Pancreas (tissue), 10 donors: ENCODE measurements at regions not wholly inside any gene's neighbourhood (a gene's known extent, or its start where the extent isn't known, plus 50 kb on each side); places are given as distances from the start of the nearest gene placed in this dataset.
"Not testable (repeated sequence)": the region's sequence is repeated elsewhere in the genome, so short reads cannot be mapped to it uniquely, and the experiment has no call there.

Source experiments
- ATAC-seq, 4 donors: fragments of 200-7000 bp; cut with Tn5 transposase; one replicate each; pipeline versions ENCODE4 v1.8.0 to v1.9.1; 2020; ENCODE audit warnings: mild to moderate bottlenecking in 4 of 4, moderate library complexity in 4 of 4
- DNase-seq, 6 donors: peaks; one replicate each; pipeline ENCODE4 v3.0.0-alpha.2; 2020
- FAIRE-seq: peaks from 2 replicates; lab custom pipeline; 2012; peaks lifted over from hg19 to GRCh38; lab: Jason Lieb, UNC
- H3K27ac ChIP-seq, 4 donors: fragments of 200-600 bp; sonication (generic); 1 replicate in 3 of 4; 2 replicates in 1 of 4; pipeline versions ENCODE4 v1.5.0 to v1.8.0; 2020
- H3K27me3 ChIP-seq, 4 donors: fragments of 200-600 bp; one replicate each; pipeline ENCODE4 v1.8.0; 2021
- H3K36me3 ChIP-seq, 3 donors: fragments of 200-600 bp; sonication (generic) in 1 of 3; one replicate each; pipeline versions ENCODE4 v1.5.0 to v1.8.0; 2020 to 2021
- H3K4me1 ChIP-seq, 3 donors: fragments of 200-600 bp; one replicate each; pipeline ENCODE4 v1.8.0; 2021
- H3K4me3 ChIP-seq, 4 donors: fragments of 200-600 bp; sonication (generic) in 2 of 4; one replicate each; pipeline versions ENCODE4 v1.5.0 to v1.8.0; 2020 to 2021
- H3K9me3 ChIP-seq, 4 donors: fragments of 200-600 bp; one replicate each; pipeline ENCODE4 v1.8.0; 2021
- WGBS, 2 donors: extraction: QIAGEN DNeasy Blood & Tissue Kit; methylation state at CpG; one replicate each; pipeline ENCODE4 v1.1.7; 2013; 5-methylcytosine and 5-hydroxymethylcytosine counted together
- intact Hi-C, 3 donors: fragments of 100-400 bp; cut with DNase I; formaldehyde crosslinking; loops; one replicate each; pipeline versions ENCODE4 v1.11.1 to v1.14.2; 2022
- TF ChIP-seq, protein P1 (sequence below), 4 donors: fragments of 200-600 bp; sonication (generic) in 3 of 4; IDR thresholded peaks; one replicate each; pipeline versions ENCODE4 v1.5.0 to v1.8.0; 2021; ENCODE audit warnings: antibody characterized with exemption in 4 of 4
- donor health status: healthy with polysubstance abuse.
- donor health status: DM: no; HTN: no; CAD: no; lungs with moderate emphysema.
- donor health status: DM: no; HTN: no; CAD: no.
- donor health status: control.
- donor health status: control.
- donor health status: Bipolar disorder and iron deficiency.
- donor health status: DM: yes; HTN: yes; CAD: no.
- donor health status: DM: no; HTN: no; CAD: no.
- donor health status: DM: no; HTN: no; CAD: no.
- donor health status: DM: yes; HTN: yes; CAD: no.

DNA sequence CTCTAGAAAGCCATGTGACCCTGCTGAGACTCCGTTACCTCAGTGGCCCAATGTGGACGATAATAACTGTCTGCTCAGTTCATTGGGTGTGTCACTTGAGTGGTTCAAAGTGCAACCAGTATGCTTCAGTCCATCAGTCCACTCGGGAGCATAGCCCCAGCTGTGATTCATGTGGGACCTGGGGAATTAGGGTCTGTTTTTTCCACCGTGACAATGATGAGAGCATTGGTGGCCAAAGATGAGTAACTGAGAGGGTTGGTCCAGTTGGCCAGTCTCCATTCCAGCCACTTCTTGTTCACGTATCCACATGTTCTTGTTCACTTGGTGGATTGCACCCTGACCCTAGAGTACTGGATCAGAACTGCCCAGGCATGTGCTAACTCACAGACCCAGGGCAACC, 403.6 kb downstream of the CD83 start:
- WGBS, 2 donors = 69 to 75% methylated on average over 5 of the region's 5 CpGs
- H3K27ac ChIP-seq = no peak overlapping the region
- no peaks in the 10 kb centered on the region for H3K36me3 ChIP-seq
- no peak for ATAC-seq
- H3K4me1 ChIP-seq = no peaks in the 10 kb centered on the region
- intact Hi-C loops = no loop called here
- TF ChIP-seq, protein P1, sequence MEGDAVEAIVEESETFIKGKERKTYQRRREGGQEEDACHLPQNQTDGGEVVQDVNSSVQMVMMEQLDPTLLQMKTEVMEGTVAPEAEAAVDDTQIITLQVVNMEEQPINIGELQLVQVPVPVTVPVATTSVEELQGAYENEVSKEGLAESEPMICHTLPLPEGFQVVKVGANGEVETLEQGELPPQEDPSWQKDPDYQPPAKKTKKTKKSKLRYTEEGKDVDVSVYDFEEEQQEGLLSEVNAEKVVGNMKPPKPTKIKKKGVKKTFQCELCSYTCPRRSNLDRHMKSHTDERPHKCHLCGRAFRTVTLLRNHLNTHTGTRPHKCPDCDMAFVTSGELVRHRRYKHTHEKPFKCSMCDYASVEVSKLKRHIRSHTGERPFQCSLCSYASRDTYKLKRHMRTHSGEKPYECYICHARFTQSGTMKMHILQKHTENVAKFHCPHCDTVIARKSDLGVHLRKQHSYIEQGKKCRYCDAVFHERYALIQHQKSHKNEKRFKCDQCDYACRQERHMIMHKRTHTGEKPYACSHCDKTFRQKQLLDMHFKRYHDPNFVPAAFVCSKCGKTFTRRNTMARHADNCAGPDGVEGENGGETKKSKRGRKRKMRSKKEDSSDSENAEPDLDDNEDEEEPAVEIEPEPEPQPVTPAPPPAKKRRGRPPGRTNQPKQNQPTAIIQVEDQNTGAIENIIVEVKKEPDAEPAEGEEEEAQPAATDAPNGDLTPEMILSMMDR (IDR thresholded peaks at IDR 0.05) = no peak
- DNase-seq = no peak
- no peaks in the 10 kb centered on the region for H3K27me3 ChIP-seq
- no peaks in the 10 kb centered on the region for H3K9me3 ChIP-seq
- H3K4me3 ChIP-seq = no peak overlapping the region
- no peak for FAIRE-seq

DNA sequence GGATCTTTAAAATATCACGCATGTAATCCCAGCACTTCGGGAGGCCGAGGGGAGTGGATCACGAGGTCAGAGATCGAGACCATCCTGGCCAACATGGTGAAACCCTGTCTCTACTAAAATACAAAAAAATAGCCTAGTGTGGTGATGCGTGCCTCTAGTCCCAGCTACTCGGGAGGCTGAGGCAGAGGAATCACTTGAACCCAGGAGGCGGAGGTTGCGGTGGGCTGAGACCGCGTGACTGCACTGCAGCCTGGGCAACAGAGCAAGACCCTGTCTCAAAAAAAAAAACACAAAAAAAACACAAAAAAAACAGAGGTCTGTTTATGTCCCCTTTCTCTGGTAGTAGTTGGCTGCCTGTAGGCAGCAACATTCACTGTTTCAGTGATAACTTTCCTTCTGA, 404.3 kb downstream of the CD83 start:
- H3K27me3 ChIP-seq, H3K27ac ChIP-seq, H3K9me3 ChIP-seq, H3K4me1 ChIP-seq, DNase-seq, H3K36me3 ChIP-seq, intact Hi-C loops, H3K4me3 ChIP-seq, FAIRE-seq, ATAC-seq: not testable (repeated sequence)
- 86 to 91% methylated on average over 11 of the region's 11 CpGs for WGBS, 2 donors

DNA sequence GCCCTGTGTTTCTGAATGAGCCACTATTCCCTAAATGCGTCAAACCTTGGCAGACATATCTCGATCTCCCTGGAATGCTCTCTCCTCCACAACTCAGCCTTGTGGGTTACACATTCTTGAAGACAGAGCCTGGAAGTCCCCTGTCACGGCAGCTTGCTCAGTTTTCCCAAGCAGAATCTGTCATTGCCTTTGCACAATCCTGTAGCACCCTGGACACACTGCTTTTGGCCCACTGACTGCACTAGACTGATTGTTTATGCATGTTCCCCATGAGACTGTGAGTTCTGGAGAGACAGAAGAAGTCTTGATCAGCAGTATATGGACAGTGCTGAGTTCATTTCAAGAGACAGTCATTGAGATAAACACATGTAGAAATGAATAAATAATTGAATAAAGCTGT, 406.7 kb downstream of the CD83 start:
- Histone ChIP-seq H3K4me1 (no peaks in the 10 kb centered on the region), H3K27ac (no peak overlapping the region), H3K27me3 (no peaks in the 10 kb centered on the region), H3K9me3 (no peaks in the 10 kb centered on the region), H3K36me3 (no peaks in the 10 kb centered on the region), H3K4me3 (no peak overlapping the region)
- TF ChIP-seq, protein P1 (IDR thresholded peaks at IDR 0.05) = no peak
- intact Hi-C loops = no loop called here
- peak in 2 of 4 donors; percentile 24 to 25 for ATAC-seq
- FAIRE-seq = no peak
- WGBS, 2 donors = 79 to 84% methylated on average over 3 of the region's 3 CpGs
- DNase-seq = peak in 1 of 6 donors; percentile 7

DNA sequence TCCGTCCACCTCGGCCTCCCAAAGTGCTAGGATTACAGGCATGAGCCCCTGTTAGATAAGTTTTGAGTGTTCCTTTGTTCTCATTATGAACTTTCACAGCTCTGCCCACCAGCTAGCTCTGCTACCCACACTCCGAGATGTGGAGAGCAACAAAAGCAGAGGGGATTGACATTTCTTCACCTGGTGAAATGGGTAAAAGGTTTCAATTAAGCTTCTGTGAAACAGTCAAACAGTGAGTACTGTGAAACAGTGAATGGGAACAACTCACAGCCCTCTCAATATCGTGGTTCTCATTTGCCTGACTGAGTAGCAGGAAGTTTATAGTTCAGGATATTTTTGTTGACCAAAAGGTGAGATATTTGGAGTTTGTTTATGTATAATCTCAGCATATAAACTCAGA, 412.8 kb downstream of the CD83 start:
- H3K4me3 ChIP-seq = no peak overlapping the region
- FAIRE-seq (no peak), DNase-seq (no peak), ATAC-seq (no peak)
- H3K36me3 ChIP-seq = no peaks in the 10 kb centered on the region
- TF ChIP-seq, protein P1 (IDR thresholded peaks at IDR 0.05) = no peak
- no peaks in the 10 kb centered on the region for H3K9me3 ChIP-seq
- 65 to 67% methylated on average over 4 of the region's 4 CpGs for WGBS, 2 donors
- H3K4me1 ChIP-seq = no peaks in the 10 kb centered on the region
- no peaks in the 10 kb centered on the region for H3K27me3 ChIP-seq
- no peak overlapping the region for H3K27ac ChIP-seq
- intact Hi-C loops = no loop called here

DNA sequence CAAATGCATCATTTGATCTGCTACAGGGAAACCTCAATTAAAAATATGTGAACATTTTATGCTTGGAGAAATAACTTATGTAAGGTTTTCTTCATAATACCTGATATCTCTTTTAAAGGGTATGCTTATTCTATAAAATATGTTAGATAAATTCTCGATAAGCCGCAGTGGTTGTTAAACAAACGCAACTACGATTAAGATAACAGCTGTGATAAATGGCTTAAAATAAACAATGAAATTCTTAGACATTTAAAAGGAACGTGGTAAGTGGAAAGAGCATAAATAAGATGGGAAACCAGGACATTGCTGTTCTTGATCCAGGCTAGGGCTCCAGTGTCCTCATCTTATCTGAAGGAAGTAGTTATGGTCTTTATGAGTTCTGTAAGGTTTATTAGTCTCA, 415.9 kb downstream of the CD83 start:
- intact Hi-C loops = no loop called here
- TF ChIP-seq, protein P1 (IDR thresholded peaks at IDR 0.05) = no peak
- FAIRE-seq = no peak

More for the DNA sequence above, 415.9 kb downstream of the CD83 start:
- no peaks in the 10 kb centered on the region for H3K4me1 ChIP-seq
- 7 to 9% methylated on average over 5 of the region's 5 CpGs for WGBS, 2 donors
- H3K36me3 ChIP-seq = no peaks in the 10 kb centered on the region
- no peak overlapping the region for H3K4me3 ChIP-seq
- H3K27me3 ChIP-seq = no peaks in the 10 kb centered on the region
- DNase-seq (no peak), ATAC-seq (no peak)
- H3K27ac ChIP-seq = no peak overlapping the region
- no peaks in the 10 kb centered on the region for H3K9me3 ChIP-seq
